SK-N-SH (cell line): ENCODE measurements at regions not wholly inside any gene's neighbourhood (a gene's known extent, or its start where the extent isn't known, plus 50 kb on each side); places are given as distances from the start of the nearest gene placed in this dataset.

Source experiments
- CTCF ChIA-PET: fragments of 300-600, 350-600 bp; formaldehyde crosslinking; extraction: SDS; loops from one replicate; lab custom pipeline; 2021; lab: Yijun Ruan, JAX
- POLR2A ChIA-PET: fragments of 350-600 bp; sonication (Branson Sonifier 250); formaldehyde crosslinking; extraction: SDS; loops from one replicate; lab custom pipeline; 2020; ENCODE audit warnings: antibody characterized with exemption, inconsistent platforms; lab: Yijun Ruan, JAX
- DNase-seq: peaks from one replicate; pipeline ENCODE4 v3.0.0; 2012
- H2AFZ ChIP-seq: fragments of 200-600 bp; sonication (generic); 2 replicates; pipeline ENCODE4 v1.8.1; 2016; ENCODE audit warnings: antibody characterized with exemption, mild to moderate bottlenecking, low read depth
- H3F3A ChIP-seq: fragments of 200-600 bp; sonication (generic); replicated peaks from 2 replicates; pipeline ENCODE3; 2016; ENCODE audit warnings: antibody characterized with exemption, mild to moderate bottlenecking; ENCODE audit not compliant: insufficient read depth
- H3K27ac ChIP-seq, 2 experiments: fragments of 200-500 bp in 1 of 2; fragments of 200-600 bp in 1 of 2; sonication (Bioruptor generic) in 1 of 2; sonication (generic), shearing (Covaris generic) in 1 of 2; 2 replicates each; pipeline versions ENCODE4 v1.5.1 to v1.6.1; 2014 to 2016; ENCODE audit warnings: low read depth in 2 of 2, inconsistent platforms in 1 of 2, low read length in 1 of 2, mild to moderate bottlenecking in 1 of 2, mixed read lengths in 1 of 2
- H3K27me3 ChIP-seq: fragments of 200-600 bp; sonication (generic), shearing (Covaris generic); 2 replicates; pipeline ENCODE4 v1.6.1; 2016; ENCODE audit warnings: mixed run types; ENCODE audit not compliant: insufficient read depth
- H3K36me3 ChIP-seq, 2 experiments: fragments of 200-500 bp in 1 of 2; fragments of 200-600 bp in 1 of 2; sonication (Bioruptor generic) in 1 of 2; sonication (generic) in 1 of 2; replicated peaks in 1 of 2; 2 replicates each; pipeline versions ENCODE3 to v1.5.1; 2014 to 2016; ENCODE audit warnings: low read length in 1 of 2, mild to moderate bottlenecking in 1 of 2; ENCODE audit not compliant: insufficient read depth in 2 of 2, control insufficient read depth in 1 of 2
- H3K4me1 ChIP-seq, 2 experiments: fragments of 200-500 bp in 1 of 2; fragments of 200-600 bp in 1 of 2; sonication (Bioruptor generic) in 1 of 2; sonication (generic), shearing (Covaris generic) in 1 of 2; 2 replicates each; pipeline versions ENCODE4 v1.5.1 to v1.6.1; 2014 to 2016; ENCODE audit warnings: low read depth in 1 of 2, low read length in 1 of 2, mixed run types in 1 of 2; ENCODE audit not compliant: insufficient read depth in 2 of 2, control insufficient read depth in 1 of 2
- H3K4me2 ChIP-seq: fragments of 200-600 bp; sonication (generic), shearing (Covaris generic); 2 replicates; pipeline ENCODE4 v1.6.1; 2017; ENCODE audit warnings: mixed run types
- H3K4me3 ChIP-seq, 2 experiments: fragments of 200-500 bp in 1 of 2; fragments of 200-600 bp in 1 of 2; sonication (Bioruptor generic) in 1 of 2; sonication (generic), shearing (Covaris generic) in 1 of 2; 2 replicates each; pipeline versions ENCODE4 v1.5.1 to v1.8.1; 2014 to 2016; ENCODE audit warnings: low read depth in 2 of 2, inconsistent platforms in 1 of 2, low read length in 1 of 2, mild to moderate bottlenecking in 1 of 2, mixed read lengths in 1 of 2, moderate library complexity in 1 of 2
- H3K79me2 ChIP-seq: fragments of 200-600 bp; sonication (generic); 2 replicates; pipeline ENCODE4 v1.8.1; 2017; ENCODE audit warnings: mild to moderate bottlenecking; ENCODE audit not compliant: insufficient read depth
- H3K9ac ChIP-seq: fragments of 200-600 bp; sonication (generic); 2 replicates; pipeline ENCODE4 v1.6.1; 2017; ENCODE audit warnings: mixed run types
- H3K9me2 ChIP-seq: fragments of 200-600 bp; sonication (generic); 2 replicates; pipeline ENCODE4 v1.6.1; 2017; ENCODE audit warnings: mixed run types
- H3K9me3 ChIP-seq: fragments of 200-600 bp; sonication (generic); 2 replicates; pipeline ENCODE4 v1.6.1; 2017; ENCODE audit warnings: mixed run types, mild to moderate bottlenecking, moderate library complexity
- H4K20me1 ChIP-seq: fragments of 200-600 bp; sonication (generic); 2 replicates; pipeline ENCODE4 v1.6.1; 2017; ENCODE audit warnings: mild to moderate bottlenecking, mixed run types; ENCODE audit not compliant: insufficient read depth
- CHD2 ChIP-seq: fragments of 150-350 bp; IDR thresholded peaks from 2 replicates; pipeline ENCODE4 v1.6.1; 2018; ENCODE audit warnings: low read length; ENCODE audit not compliant: partially characterized antibody
- ELF1 ChIP-seq: IDR thresholded peaks from 2 replicates; pipeline ENCODE4 v1.4.0; 2012
- FOSL2 ChIP-seq: IDR thresholded peaks from 2 replicates; pipeline ENCODE4 v1.4.0; 2012; ENCODE audit warnings: low read depth, mild to moderate bottlenecking, moderate library complexity, borderline replicate concordance
- FOXJ3 ChIP-seq: sonication (generic); formaldehyde crosslinking; IDR thresholded peaks from 2 replicates; pipeline ENCODE4 v1.5.1; 2020; ENCODE audit warnings: mild to moderate bottlenecking, missing genetic modification reagents
- FOXM1 ChIP-seq: IDR thresholded peaks from 2 replicates; pipeline ENCODE4 v1.4.0; 2012; ENCODE audit warnings: low read depth, mild to moderate bottlenecking
- GABPA ChIP-seq: IDR thresholded peaks from 2 replicates; pipeline ENCODE4 v1.4.0; 2012; ENCODE audit warnings: low read depth, mild to moderate bottlenecking
- GATA2 ChIP-seq: sonication (generic); formaldehyde crosslinking; IDR thresholded peaks from 2 replicates; pipeline ENCODE4 v1.5.0; 2020; ENCODE audit warnings: mild to moderate bottlenecking, missing genetic modification reagents
- JUND ChIP-seq: IDR thresholded peaks from 2 replicates; pipeline ENCODE4 v1.4.0; 2012
- RAD21 ChIP-seq: IDR thresholded peaks from 2 replicates; pipeline ENCODE4 v1.6.1; 2012; ENCODE audit warnings: mild to moderate bottlenecking, low read length
- RCOR1 ChIP-seq: fragments of 150-350 bp; IDR thresholded peaks from 2 replicates; pipeline ENCODE4 v1.6.1; 2017; ENCODE audit warnings: antibody characterized with exemption, low read length
- TAF1 ChIP-seq: IDR thresholded peaks from 2 replicates; pipeline ENCODE4 v1.6.1; 2012; ENCODE audit warnings: low read depth, mild to moderate bottlenecking, low read length, moderate library complexity, borderline replicate concordance
- TCF12 ChIP-seq: IDR thresholded peaks from 2 replicates; pipeline ENCODE4 v1.4.0; 2012
- YY1 ChIP-seq: IDR thresholded peaks from 2 replicates; pipeline ENCODE4 v1.4.0; 2012; ENCODE audit warnings: low read depth, mild to moderate bottlenecking
- WGBS: methylation state at CpG from one replicate; pipeline ENCODE4 v1.1.6; 2017; ENCODE audit warnings: low lambda C conversion rate; 5-methylcytosine and 5-hydroxymethylcytosine counted together
- TF ChIP-seq, protein P1 (sequence below): fragments of 200-600 bp; sonication (generic); IDR thresholded peaks from 2 replicates; pipeline ENCODE4 v1.6.1; 2017; ENCODE audit warnings: antibody characterized with exemption, mild to moderate bottlenecking, moderate library complexity
- TF ChIP-seq, protein P2 (sequence below): IDR thresholded peaks from 2 replicates; pipeline ENCODE4 v1.4.0; 2012; ENCODE audit warnings: low read depth
- TF ChIP-seq, protein P3 (sequence below): IDR thresholded peaks from 2 replicates; pipeline ENCODE4 v1.4.0; 2012; ENCODE audit warnings: low read depth, borderline replicate concordance
- TF ChIP-seq, protein P4 (sequence below): IDR thresholded peaks from 2 replicates; pipeline ENCODE4 v1.4.0; 2012; ENCODE audit warnings: low read depth, borderline replicate concordance

DNA sequence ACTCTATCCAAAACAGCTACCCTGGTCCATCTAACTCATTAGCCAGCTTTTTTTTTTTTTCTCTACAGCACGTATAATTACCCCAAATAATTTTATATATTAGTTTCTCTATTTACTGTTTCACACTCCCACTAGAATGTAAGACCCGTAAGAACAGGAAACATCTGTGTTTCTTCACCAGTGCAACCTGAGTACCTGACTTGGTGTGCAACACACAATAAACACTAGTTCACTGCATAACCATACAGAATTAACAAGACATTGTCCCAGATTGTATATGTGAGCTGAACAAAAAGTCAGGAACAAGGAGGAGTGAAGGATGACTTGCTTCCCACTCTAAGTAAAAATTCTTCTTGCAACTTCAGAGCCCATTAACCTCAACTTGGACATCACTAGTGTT, 180.2 kb upstream of the AKR1E2 start:
- H3K4me2 ChIP-seq = no peak overlapping the region
- DNase-seq = no peak
- H3K4me1 ChIP-seq = peaks cover 3 to 15% of the 10 kb centered on the region in 2 experiments; a peak in 2 of 4 replicates
- H3F3A ChIP-seq = peaks cover 4% of the 10 kb centered on the region
- no peaks in the 10 kb centered on the region for H3K27me3 ChIP-seq
- WGBS = 65% methylated on average over 2 of the region's 2 CpGs
- no peak for TF ChIP-seq TCF12
- no peak for TF ChIP-seq FOXJ3 (CRISPR knock-in tag)
- no peak for TF ChIP-seq GABPA
- TF ChIP-seq, protein P1, sequence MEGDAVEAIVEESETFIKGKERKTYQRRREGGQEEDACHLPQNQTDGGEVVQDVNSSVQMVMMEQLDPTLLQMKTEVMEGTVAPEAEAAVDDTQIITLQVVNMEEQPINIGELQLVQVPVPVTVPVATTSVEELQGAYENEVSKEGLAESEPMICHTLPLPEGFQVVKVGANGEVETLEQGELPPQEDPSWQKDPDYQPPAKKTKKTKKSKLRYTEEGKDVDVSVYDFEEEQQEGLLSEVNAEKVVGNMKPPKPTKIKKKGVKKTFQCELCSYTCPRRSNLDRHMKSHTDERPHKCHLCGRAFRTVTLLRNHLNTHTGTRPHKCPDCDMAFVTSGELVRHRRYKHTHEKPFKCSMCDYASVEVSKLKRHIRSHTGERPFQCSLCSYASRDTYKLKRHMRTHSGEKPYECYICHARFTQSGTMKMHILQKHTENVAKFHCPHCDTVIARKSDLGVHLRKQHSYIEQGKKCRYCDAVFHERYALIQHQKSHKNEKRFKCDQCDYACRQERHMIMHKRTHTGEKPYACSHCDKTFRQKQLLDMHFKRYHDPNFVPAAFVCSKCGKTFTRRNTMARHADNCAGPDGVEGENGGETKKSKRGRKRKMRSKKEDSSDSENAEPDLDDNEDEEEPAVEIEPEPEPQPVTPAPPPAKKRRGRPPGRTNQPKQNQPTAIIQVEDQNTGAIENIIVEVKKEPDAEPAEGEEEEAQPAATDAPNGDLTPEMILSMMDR = no peak
- no peak for TF ChIP-seq FOXM1
- TF ChIP-seq RCOR1 = no peak
- TF ChIP-seq JUND = no peak
- TF ChIP-seq TAF1 = no peak
- no peak for TF ChIP-seq RAD21
- TF ChIP-seq, protein P2, sequence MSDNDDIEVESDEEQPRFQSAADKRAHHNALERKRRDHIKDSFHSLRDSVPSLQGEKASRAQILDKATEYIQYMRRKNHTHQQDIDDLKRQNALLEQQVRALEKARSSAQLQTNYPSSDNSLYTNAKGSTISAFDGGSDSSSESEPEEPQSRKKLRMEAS = no peak
- TF ChIP-seq FOSL2 = no peak
- TF ChIP-seq CHD2 = no peak
- no peak for TF ChIP-seq ELF1
- TF ChIP-seq YY1 = no peak
- TF ChIP-seq, protein P3, sequence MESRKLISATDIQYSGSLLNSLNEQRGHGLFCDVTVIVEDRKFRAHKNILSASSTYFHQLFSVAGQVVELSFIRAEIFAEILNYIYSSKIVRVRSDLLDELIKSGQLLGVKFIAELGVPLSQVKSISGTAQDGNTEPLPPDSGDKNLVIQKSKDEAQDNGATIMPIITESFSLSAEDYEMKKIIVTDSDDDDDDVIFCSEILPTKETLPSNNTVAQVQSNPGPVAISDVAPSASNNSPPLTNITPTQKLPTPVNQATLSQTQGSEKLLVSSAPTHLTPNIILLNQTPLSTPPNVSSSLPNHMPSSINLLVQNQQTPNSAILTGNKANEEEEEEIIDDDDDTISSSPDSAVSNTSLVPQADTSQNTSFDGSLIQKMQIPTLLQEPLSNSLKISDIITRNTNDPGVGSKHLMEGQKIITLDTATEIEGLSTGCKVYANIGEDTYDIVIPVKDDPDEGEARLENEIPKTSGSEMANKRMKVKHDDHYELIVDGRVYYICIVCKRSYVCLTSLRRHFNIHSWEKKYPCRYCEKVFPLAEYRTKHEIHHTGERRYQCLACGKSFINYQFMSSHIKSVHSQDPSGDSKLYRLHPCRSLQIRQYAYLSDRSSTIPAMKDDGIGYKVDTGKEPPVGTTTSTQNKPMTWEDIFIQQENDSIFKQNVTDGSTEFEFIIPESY = no peak
- TF ChIP-seq, protein P4, sequence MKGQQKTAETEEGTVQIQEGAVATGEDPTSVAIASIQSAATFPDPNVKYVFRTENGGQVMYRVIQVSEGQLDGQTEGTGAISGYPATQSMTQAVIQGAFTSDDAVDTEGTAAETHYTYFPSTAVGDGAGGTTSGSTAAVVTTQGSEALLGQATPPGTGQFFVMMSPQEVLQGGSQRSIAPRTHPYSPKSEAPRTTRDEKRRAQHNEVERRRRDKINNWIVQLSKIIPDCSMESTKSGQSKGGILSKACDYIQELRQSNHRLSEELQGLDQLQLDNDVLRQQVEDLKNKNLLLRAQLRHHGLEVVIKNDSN = no peak
- TF ChIP-seq GATA2 (CRISPR knock-in tag) = no peak
- no peak overlapping the region for H3K27ac ChIP-seq
- H3K9me2 ChIP-seq = no peaks in the 10 kb centered on the region
- H4K20me1 ChIP-seq = no peaks in the 10 kb centered on the region
- ChIA-PET CTCF (interaction anchor here (0.6 kb wide), 1 partner anchor 1459 kb away, joined by 4 read pairs; no protein-coding TSS in a partner anchor), POLR2A (no interaction called here)
- no peak overlapping the region for H3K9ac ChIP-seq
- no peaks in the 10 kb centered on the region for H3K9me3 ChIP-seq
- no peaks in the 10 kb centered on the region for H3K79me2 ChIP-seq
- no peak overlapping the region for H2AFZ ChIP-seq
- H3K4me3 ChIP-seq = no peak overlapping the region
- H3K36me3 ChIP-seq = no peaks in the 10 kb centered on the region
